ENCODE measurements at regions not wholly inside any gene's neighbourhood (a gene's known extent, or its start where the extent isn't known, plus 50 kb on each side); places are given as distances from the start of the nearest gene placed in this dataset.

DNA sequence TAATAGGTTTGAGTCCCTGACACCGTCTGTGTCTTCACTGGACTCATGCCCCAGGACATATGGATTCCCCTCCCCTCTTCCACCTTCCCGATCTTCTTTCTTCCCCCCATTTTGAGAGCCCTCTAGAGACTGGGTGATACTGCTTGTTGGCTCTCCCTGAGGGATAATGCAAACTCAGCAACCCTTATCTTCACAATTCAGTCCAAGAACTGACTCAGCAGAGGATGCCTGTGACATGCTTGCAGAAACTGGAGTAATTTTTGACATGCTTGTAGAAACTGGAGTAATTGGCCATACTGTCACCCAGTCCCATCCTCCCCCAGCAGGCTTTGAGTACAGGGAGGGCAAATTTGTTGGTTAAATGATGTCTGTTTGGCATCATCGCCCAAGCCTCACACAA lies 127.6 kb upstream of the CTTNBP2NL start:
- TF ChIP-seq, protein P1, sequence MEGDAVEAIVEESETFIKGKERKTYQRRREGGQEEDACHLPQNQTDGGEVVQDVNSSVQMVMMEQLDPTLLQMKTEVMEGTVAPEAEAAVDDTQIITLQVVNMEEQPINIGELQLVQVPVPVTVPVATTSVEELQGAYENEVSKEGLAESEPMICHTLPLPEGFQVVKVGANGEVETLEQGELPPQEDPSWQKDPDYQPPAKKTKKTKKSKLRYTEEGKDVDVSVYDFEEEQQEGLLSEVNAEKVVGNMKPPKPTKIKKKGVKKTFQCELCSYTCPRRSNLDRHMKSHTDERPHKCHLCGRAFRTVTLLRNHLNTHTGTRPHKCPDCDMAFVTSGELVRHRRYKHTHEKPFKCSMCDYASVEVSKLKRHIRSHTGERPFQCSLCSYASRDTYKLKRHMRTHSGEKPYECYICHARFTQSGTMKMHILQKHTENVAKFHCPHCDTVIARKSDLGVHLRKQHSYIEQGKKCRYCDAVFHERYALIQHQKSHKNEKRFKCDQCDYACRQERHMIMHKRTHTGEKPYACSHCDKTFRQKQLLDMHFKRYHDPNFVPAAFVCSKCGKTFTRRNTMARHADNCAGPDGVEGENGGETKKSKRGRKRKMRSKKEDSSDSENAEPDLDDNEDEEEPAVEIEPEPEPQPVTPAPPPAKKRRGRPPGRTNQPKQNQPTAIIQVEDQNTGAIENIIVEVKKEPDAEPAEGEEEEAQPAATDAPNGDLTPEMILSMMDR (conservative IDR thresholded peaks at IDR 0.05; ENCODE audit: low read depth in 2 of 2) = no peak
- no peak for TF ChIP-seq POLR2AphosphoS5 (IDR thresholded peaks at IDR 0.05; ENCODE audit: low read depth)
- no peak for TF ChIP-seq EZH2 (IDR thresholded peaks at IDR 0.05; ENCODE audit: low read depth, unreplicated experiment)
